ENCODE measurements at regions not wholly inside any gene's neighbourhood (a gene's known extent, or its start where the extent isn't known, plus 50 kb on each side); places are given as distances from the start of the nearest gene placed in this dataset.

- no peak for DNase-seq (ENCODE audit: low read depth)
These were observed 982.1 kb downstream of the TSN start for GRCh38 chr2:122737429-122738077.

GRCh38 chr2:122739732-122740593 lies 984.5 kb downstream of the TSN start:
- DNase-seq (ENCODE audit: low read depth) = no peak

DNA sequence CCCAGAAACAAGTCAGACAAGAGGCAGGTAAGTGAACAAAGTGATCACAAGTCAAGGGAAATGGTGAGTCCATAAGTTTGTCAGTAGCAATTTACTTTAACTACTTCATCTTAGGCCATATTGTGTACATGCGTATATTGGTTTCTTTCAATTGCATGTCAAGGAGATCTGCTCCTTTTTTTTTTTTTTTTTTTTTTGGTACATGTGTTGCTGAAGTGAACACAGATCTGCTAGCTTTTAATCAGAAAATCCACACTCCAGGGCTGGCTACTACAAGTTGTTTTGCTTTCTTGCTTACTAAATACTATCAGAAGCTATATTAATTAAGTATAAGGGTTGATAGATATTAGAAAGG lies 985.1 kb downstream of the TSN start:
- DNase-seq (ENCODE audit: low read depth) = no peak

- DNase-seq (ENCODE audit: low read depth) = no peak
These were observed 986.0 kb downstream of the TSN start for GRCh38 chr2:122741403-122741802.

DNA sequence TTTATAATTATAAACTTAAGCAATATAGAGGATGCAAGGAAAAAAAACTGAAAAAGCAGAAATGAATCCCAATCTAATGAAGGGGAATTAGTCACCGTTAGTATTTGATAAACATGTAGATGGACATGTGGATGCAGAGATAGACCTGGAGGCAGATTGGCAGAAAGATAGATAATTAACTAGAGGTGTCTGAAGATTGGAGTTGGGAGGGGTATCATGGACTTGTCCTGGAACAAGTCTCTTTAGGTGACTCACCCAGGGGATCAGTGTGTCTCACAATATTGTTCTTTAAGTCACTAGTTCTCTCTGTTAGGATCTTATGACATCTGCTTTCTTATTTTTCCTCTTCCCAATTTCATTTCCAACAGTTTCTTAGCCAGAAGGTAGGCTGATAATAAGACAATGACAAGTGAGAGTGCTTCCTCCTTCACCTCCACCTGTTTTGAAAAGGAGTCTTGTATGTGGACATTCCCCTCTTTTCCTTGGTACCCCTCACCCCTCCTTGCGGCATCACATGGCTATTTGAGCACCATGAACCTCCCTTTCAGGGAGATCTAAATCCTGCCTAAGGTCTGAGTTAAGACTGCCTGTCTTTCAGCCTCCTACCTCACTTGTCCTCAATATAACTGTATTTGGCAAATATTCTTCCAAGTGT lies 987.7 kb downstream of the TSN start:
- DNase-seq (ENCODE audit: low read depth) = no peak

GRCh38 chr2:122745603-122746002 lies 990.2 kb downstream of the TSN start:
- no peak for DNase-seq (ENCODE audit: low read depth)

DNA sequence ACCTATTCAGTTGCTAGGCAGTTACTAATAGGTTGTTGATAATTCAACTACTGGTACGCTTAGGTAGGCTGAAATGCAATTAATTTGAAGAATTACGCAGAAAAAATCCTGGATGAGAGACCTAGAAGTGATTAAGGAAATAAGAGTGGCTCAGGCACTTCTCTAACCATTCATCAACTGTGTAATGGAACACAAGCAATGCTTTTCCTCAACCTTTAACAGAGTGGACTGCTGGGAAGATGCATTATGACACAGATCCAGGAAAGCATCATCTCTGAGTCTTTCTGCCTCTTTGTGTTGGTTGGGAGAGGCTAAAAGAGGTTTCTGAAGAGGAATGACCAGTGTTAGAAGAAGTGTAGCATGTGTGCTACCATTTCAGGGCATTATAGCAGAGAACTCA lies 992.2 kb downstream of the TSN start:
- no peak for DNase-seq (ENCODE audit: low read depth)

DNA sequence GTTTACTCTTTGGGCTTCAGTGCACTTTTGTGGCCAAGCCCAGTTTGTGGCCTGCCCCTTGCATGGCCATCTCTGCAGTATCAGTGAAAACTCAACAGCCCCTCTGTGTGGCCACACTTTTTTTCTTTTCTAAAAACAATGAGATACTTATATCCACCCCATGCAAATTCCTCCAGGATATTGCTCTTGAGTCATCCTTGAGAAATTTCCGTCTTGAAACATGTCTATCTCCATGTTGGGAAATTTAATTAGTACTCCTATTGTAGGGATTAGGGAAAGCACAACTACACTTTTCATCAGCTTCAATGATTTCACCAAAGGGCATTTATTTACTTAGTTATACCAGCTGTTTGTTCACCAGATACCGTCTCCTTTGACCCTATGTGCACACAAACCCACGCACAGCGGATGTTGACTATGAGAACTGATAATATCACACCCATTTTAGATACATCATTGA lies 993.1 kb downstream of the TSN start:
- DNase-seq (ENCODE audit: low read depth) = no peak

GRCh38 chr2:122749405-122749804 lies 994.0 kb downstream of the TSN start:
- DNase-seq (ENCODE audit: low read depth) = no peak

- DNase-seq (ENCODE audit: low read depth) = no peak
These were observed 994.6 kb downstream of the TSN start for GRCh38 chr2:122750095-122750494.

GRCh38 chr2:122750808-122751207 lies 995.4 kb downstream of the TSN start:
- DNase-seq (ENCODE audit: low read depth) = no peak

- DNase-seq (ENCODE audit: low read depth) = no peak
These were observed 997.9 kb downstream of the TSN start for GRCh38 chr2:122753336-122753735.

DNA sequence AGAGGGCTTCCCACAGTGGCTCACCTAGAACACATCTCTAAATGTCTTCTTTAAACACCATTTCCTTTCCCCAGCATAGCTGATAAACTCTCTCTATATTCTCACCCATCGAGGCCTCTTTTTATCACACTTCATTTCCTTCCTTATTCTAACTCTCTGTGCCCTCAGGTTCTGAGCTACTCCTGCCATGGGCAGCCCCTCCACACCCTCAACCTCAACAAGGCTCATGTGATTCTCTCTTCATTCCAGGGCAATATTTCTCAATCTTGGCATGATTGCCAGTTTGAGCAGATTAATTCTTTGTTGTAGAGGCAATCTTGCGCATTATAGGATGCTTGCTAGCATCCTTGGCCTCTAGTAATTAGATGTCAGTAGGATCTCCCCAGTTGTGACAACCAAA lies 999.1 kb downstream of the TSN start:
- no peak for DNase-seq (ENCODE audit: low read depth)

- DNase-seq (ENCODE audit: low read depth) = no peak
These were observed 999.9 kb downstream of the TSN start for GRCh38 chr2:122755281-122755780.

DNA sequence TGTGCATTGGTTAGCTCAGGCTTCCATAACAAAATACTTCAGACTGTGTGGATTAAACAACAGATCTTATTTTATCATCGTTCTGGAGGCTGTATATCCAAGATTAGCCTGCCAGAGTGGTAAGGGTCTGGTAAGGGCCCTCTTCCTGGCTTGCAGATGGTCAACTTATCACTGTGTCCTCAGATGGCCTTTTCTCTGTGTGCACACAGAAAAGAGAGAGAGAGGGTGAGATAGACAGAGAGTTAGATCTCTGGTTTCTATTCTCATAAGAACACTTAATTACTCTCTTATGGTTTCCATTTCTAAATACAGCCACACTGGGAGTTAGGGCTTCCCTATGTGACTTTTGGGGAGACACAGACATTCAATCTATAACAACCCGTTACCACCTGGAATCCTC lies 1003.5 kb downstream of the TSN start:
- no peak for DNase-seq (ENCODE audit: low read depth)

- DNase-seq (ENCODE audit: low read depth) = no peak
These were observed 1008.6 kb downstream of the TSN start for GRCh38 chr2:122764014-122764413.

GRCh38 chr2:122780251-122780650 lies 1024.8 kb downstream of the TSN start:
- no peak for DNase-seq (ENCODE audit: low read depth)

DNA sequence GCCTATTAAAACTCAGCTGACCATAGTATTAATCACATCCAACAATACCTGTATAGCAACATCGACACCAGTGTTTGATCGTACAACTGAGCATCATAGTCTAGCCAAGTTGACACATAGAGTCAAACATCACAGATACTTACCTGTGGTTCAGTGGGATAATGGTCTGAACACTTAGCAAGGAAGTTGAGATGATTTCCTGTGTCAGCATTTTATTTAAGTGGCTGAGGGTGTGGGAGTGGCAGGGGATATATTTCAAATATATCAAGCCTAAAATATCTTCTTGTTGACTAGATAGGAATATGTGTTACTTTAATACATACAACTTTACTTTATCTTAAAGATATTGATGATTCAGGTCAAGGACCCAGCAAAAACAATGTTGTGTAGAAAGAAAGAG lies 1038.6 kb downstream of the TSN start:
- no peak for DNase-seq (ENCODE audit: low read depth)

DNA sequence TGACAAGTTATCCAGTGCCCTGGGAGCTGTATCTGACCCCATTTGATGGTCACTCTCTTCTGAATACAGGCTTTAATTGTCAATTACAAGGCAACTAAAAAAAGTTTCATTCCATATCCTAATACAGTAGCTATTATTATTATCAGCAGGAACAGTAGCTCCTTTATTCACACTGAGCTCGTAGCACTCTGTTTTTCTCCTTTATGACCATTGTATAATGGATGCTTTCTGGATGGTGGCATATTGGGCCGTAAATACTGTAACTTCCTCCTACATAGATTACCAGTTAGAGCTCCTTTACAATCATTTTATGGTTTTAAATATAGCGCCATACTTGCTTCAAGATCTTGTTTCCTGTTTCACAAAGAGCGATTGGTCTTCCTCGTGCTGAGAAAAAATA lies 1040.3 kb downstream of the TSN start:
- no peak for DNase-seq (ENCODE audit: low read depth)

DNA sequence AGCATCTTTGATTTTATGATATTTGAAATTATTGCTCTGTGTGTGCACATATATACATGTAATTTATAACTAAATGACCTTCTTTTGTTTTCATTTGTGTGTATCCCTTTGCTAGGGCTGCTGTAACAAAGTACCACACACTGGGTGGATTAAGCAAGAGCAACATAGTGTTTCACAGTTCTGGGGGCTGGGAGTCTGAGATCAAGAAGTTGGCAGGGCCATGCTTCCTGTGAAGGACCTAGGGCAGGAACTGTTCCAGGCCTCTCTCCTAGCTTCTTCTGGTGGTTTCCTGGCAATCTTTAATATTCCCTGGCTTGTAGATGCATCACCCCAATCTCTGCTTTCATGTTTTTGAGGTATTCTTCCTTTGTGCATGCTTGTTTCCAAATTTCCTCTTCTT lies 1043.9 kb downstream of the TSN start:
- DNase-seq (ENCODE audit: low read depth) = no peak

GRCh38 chr2:122800781-122801180 lies 1045.3 kb downstream of the TSN start:
- no peak for DNase-seq (ENCODE audit: low read depth)

GRCh38 chr2:122804494-122804893 lies 1049.0 kb downstream of the TSN start:
- DNase-seq (ENCODE audit: low read depth) = no peak

DNA sequence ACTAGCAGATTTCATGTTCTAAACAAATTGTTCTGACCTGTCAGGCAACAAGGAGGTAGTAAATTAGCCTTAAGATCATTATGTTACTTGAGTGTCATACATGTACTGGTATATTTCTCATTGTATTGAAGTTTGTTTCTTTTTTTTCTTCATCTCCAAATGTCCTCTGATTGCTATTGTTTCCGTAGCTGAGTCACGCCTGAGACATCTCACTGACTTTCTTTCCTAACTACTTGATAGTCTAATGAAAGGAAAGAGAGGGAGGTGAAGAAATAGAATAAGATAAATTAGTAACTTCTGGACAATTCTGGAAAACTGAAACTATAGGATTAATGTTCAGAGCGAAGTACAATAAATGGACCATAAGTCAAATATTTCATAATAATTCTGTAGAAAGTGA lies 1049.9 kb downstream of the TSN start:
- DNase-seq (ENCODE audit: low read depth) = no peak

Data from HS-27A (cell line).